OCI-M1 (cell line): ENCODE measurements at regions not wholly inside any gene's neighbourhood (a gene's known extent, or its start where the extent isn't known, plus 50 kb on each side); places are given as distances from the start of the nearest gene placed in this dataset.

Experiments used
- DNase-seq: peaks from one replicate; lab custom pipeline; 2025; lab: John Stamatoyannopoulos, UW

GRCh38 chr2:2528846-2529245, 197.8 kb upstream of the MYT1L start:
- no peak for DNase-seq

DNA sequence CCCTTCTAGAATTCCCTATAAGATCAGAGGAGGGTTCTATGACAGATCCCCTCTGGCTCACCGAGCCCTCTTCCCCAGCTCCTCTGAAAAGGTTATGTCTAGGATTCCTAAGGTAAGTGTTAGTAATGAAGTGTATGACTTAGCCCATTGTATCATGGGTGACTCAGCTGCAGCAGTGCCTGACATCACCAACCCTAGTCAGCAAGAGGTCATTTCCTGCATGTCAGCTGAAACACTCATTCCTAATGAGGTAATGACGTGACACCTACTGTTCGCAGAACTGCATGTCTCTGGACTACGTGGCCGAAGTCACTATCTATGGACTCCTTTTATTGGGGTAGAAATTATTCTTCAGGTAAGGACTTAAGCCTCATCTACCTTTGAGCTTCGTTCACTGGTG, 196.1 kb upstream of the MYT1L start:
- no peak for DNase-seq

DNA sequence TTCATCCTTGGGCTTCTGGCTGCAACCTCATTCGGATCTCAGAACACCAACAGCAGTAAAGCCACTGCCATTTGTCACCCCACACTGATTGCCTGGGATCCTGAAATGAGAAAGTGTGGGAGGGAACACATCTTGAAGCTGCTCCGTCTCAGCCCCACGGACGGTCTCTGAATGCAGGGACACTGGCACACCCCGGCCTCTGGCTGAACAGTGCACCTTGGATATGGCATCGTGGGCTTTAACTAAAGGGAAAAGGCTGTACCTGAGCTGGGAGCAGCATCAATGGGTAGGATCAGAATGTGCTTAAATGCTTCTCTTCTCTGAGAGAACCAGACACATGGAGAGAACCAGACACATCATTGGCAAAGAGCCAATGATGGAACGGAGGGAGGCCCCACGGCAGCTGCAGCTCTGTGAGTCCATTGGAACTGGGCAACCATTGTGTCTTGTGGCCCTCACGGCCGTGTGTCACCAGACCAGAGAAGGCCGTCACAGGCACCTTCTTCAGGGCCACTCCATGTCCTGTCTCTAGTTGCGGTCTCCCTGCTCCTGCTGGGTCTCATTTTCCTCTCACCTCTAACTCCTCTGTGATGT, 193.4 kb upstream of the MYT1L start:
- DNase-seq, result no peak

DNA sequence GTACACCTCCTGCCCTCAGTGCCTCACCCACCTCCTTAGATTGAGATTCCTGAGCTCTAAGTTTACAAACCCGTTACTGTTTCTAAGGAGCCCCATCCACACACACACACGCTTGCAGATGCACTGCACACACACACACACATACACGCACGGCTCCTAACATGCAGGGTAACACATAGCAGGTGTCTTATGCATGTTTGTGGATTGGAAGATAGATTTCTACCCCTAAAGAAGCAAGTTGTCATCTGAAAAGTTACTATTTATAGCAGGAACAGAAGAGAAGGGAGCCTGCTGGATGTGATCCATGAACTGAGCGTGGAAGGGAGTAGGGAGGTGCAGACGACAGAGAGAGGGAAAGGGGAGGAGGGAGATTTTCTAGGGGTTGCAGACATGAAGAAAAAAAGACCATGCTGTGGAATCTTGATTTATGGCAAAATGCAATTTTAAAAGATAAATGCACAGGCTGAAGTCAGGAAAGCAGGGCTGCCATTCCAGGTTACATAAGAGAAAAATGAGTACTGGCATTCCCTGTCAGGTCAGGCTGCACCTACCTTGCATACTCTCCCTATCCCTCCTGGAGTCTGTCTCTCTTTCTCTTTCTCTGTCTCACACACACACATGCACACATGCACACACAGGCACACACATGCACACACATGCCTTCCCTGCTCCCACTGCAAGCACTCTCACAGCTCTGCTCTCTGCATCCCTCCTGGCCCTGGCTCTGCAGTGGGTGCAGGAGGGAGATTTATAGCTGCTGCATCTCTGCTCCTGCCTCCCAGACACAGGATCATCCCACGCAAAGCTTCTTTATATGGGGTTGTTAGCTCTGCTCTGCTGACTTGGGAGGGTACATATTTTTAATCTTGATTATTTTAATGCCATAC, 192.6 kb upstream of the MYT1L start:
- DNase-seq, result no peak

GRCh38 chr2:2520401-2520811, 189.3 kb upstream of the MYT1L start:
- DNase-seq, result no peak

DNA sequence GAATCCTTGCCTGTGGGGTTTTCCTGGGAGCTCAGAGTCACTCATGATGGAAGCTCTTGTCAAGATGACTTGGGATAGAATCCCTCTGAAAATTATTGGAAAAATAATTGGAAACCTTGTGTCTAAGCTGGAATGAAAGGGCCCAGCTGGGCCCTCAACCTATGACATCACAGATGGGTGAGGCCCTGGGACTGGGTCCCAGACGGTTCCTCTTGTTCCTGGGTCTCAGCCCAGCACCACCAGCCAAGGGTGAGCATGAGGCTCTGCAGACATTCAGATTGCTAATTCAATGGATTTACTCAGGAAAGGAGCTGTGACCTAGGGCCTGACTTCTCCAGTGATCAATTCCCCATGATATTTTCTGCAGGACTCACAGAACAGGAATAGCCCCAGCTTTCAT, 188.3 kb upstream of the MYT1L start:
- no peak for DNase-seq

DNA sequence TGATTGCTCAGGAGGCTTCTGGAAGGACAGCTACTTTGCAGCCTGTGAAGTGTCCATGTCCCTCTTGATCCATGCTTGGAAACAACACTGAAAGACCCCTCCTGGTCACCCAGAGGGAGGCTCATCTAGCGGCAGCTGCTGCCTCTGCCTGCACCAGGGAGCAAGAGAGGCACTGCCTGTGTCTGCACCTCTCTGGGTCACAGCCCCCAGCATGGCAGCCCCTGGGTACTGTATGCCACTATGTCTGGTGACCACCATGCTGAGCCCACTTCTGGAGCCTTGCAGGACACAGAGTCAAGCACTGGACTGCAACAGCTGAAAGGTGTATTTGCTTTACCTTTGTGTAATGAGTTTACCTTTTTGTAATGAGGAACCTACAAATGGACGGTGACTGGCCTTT, 186.3 kb upstream of the MYT1L start:
- DNase-seq, result no peak

DNA sequence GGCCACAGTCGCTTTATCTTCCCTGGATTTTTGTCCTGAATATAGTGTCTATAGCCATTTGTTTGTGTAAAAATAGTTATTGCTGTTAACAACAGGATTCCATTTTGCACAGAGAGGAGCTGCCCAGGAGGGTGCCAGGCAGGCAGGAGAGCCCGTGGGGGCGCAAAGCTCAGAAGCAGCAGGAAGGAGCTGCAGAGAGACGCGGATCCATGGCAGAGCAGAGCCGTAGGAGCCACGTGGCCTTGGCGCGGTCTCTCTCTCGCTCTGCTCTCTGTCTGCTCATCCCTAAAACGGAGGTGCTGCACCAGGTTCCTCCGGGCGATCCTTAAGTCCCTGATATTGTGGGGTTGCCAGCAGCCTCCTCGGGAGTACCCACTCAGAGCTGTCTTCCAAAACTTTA, 185.3 kb upstream of the MYT1L start:
- DNase-seq, result no peak

GRCh38 chr2:2512931-2513330, 181.9 kb upstream of the MYT1L start:
- no peak for DNase-seq

DNA sequence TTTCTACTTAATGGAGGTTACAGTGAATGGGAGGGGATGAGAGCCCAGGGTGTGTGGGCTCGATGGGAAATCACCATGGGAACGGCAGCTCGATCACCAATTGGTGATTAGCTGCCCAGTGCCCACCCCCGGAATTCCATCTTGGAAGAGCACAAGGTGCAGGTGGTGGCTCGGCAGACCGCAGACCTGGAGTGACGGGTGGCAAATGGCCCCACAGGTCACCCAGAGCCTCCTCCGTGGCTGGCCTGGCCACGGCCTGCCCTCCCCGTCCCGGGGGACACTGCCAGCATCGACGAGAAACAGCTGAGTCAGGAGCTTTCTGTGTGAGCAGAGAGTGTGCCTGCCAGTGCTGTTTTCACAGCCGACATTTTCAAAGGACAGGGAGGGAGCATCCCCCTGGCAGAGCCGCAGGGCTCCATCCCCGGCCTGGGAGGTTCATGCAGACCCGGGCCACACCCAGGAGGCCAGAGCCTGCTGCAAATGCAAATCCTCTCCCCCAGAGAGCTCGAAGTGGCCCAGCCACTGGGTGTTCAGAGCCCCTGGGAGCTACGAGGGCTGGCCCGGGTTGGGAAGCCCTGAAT, 176.4 kb upstream of the MYT1L start:
- DNase-seq, result no peak

- no peak for DNase-seq
Observed at GRCh38 chr2:2506536-2506935, 175.5 kb upstream of the MYT1L start.

- no peak for DNase-seq
Observed at GRCh38 chr2:2505604-2506003, 174.5 kb upstream of the MYT1L start.

DNA sequence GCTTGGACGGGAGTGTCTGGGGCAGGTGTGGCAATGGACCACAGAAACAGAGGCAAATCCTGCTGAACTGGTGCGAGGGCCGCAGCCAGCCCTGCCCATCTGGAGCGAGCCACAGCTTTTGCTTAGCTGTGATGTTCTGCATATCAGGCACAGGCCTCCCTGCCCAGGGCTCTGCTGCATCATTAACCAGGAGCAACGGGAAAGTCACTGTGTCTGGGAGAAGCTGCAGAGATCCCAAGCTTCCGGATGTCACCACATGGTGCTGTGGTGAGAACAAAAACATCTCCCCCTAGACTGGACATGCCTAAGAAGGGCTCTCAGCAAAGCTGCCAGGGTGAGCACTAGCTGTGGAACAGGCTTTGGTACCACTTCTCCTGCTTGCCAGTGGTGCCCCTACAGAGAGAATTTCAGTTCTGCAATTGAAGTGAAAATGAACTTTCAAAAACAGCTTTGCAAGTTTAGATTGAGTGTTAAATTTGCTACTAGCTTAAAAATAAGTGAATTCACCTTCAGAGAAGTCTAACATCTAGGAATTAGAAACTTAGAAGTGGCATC, 172.9 kb upstream of the MYT1L start:
- no peak for DNase-seq

GRCh38 chr2:2502201-2502549, 171.1 kb upstream of the MYT1L start:
- no peak for DNase-seq

GRCh38 chr2:2501454-2502200, 170.6 kb upstream of the MYT1L start:
- no peak for DNase-seq

- DNase-seq, result no peak
Observed at GRCh38 chr2:2495606-2496005, 164.5 kb upstream of the MYT1L start.

GRCh38 chr2:2493496-2493895, 162.4 kb upstream of the MYT1L start:
- DNase-seq, result no peak

DNA sequence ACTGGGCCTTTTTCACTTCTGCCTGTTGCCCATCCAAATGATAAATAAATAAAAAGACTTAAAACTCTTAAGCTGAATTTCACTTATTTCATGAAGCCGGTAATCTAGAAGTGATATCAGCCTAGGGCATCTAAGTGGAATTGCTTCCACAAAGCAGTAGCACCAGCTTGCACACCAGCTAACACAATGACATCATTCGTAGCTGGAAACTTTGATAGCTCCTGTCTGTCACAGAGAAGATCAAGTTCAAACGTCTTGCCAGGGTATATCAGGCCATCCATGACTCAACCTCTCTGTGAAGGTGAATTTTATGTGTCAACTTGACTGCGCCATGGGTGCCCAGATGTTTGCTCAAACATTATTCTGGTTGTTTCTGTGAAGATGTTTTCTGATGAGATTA, 161.7 kb upstream of the MYT1L start:
- no peak for DNase-seq

- DNase-seq, result no peak
Observed at GRCh38 chr2:2491964-2492363, 160.9 kb upstream of the MYT1L start.

GRCh38 chr2:2484301-2484700, 153.2 kb upstream of the MYT1L start:
- DNase-seq, result no peak

DNA sequence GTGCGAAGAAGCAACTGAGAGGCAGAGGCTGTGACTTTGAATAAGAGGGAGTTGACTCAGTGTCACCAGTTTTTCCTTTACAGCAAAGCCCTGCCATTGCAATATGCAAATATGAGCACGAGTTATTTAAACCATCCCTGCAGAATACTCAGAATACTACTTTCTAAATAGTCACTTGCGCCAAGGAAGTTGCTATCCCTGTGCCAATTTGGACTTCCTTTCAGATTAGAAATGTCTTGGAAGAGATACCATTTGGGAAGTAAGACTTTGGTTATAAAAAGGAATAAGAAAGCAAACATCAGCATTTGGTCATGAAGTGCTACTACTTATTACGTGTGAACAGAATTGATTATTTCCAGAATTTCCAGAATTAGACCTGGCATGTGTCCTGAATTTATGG, 151.8 kb upstream of the MYT1L start:
- no peak for DNase-seq

- DNase-seq, result no peak
Observed at GRCh38 chr2:2472881-2473280, 141.8 kb upstream of the MYT1L start.

DNA sequence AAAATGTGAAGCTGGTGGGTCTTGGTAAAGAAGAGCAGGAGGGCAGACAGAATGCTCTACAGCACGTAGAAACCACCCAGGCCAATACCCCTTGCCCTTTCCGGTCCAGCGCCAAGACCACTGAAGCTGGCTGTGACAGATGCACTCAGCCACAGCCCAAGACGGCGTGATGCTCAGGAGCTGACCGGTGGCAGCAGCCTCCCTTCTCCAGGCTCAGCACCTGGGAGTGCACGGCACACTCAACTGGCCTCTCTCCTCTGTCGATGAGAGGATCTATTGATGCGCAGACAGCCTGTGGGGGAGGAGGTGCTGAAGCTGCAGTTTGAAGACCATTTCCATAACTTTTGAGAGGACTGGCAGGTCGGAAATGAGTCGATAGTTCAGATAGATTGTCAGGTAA, 141.0 kb upstream of the MYT1L start:
- DNase-seq, result no peak
